GM21526 (cell line): ENCODE measurements at regions not wholly inside any gene's neighbourhood (a gene's known extent, or its start where the extent isn't known, plus 50 kb on each side); places are given as distances from the start of the nearest gene placed in this dataset.
"Not testable (repeated sequence)": the region's sequence is repeated elsewhere in the genome, so short reads cannot be mapped to it uniquely, and the experiment has no call there.

Experiments
- ATAC-seq: cut with Tn5 transposase; IDR thresholded peaks from one replicate; pipeline ENCODE4 v1.9.1; 2021; ENCODE audit warnings: moderate library complexity; ENCODE audit not compliant: unreplicated experiment, low FRiP score

DNA sequence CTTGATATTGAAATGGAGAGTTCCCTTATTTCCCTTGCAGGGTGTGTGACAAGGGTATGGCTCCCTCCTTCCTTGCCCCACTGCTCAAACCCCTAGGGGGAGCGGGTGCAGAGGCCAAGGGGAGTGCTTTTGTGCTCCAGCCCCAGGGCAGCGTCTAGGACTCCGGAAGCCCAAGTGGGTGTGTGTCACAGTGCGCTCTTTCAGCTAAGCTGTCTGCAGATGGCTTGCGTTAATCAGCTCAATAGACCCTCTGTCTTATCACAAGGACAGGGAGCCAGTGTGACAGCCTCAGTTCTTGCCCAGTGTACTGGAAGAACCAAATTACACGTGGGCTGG is 523.6 kb upstream of the LMCD1 start:
- no peak for ATAC-seq

GRCh38 chr3:7982126-7982525 is 519.5 kb upstream of the LMCD1 start:
- ATAC-seq: no peak

GRCh38 chr3:7999384-7999783 is 502.2 kb upstream of the LMCD1 start:
- no peak for ATAC-seq

DNA sequence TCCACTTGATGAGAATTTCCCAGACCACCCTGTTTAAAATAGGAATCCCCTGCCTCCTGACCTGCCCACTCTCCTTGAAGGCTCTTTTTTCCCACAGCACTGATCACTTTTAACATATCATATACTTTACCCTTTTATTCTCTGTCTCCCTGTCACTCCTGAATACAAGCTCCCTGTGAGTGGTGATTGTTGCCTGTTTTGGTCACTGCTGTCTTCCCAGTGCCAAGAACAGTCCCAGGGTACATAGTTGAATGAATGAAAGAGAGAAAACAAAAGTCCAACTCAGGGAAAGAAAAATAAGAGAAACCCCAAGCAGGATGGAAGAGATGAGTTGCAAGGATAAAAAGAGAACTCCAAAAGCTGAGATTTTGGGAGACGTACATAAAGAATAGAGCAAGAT is 500.3 kb upstream of the LMCD1 start:
- no peak for ATAC-seq

- no peak for ATAC-seq
These were observed 499.9 kb upstream of the LMCD1 start for GRCh38 chr3:8001712-8002111.

- ATAC-seq: no peak
These were observed 489.7 kb upstream of the LMCD1 start for GRCh38 chr3:8011902-8012301.

GRCh38 chr3:8020047-8020841 is 481.4 kb upstream of the LMCD1 start:
- ATAC-seq: no peak

DNA sequence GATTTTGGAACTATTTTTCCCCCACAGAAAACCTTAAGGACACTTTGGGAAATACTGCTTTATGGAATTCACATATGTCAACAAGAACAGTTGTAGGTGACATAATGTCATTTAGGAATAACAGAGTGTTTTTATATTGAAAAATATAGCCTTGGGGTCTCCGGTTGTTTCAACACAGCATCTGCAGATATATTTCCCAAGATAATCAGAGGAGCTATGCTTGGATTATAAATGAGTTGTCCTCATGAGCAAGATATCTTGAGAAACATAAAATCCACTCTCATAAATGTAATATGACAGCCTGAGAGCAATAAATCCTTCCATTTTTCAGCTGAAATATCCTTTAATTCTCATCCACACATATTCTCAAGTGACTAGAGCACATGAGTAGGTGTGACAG is 473.7 kb upstream of the LMCD1 start:
- ATAC-seq: no peak

DNA sequence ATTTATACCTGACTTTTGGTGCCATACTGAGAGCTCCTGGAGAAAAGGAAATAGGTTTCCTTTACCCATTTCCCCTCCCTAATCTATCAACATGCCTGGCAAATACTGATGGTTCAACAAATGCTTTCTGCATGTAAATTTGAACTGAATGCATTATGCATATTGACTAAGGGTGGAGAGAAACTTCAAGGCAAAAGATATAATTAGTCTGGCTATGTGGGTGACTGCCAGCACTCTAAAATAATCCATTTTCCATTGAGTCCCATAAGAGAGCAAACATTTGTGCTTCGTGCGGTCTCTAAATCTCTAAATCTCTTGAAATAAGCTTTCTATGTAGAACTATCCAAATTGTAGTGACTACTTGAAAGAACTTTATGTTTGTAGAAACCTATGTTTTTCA is 451.3 kb upstream of the LMCD1 start:
- no peak for ATAC-seq

GRCh38 chr3:8052659-8053058 is 449.0 kb upstream of the LMCD1 start:
- ATAC-seq: no peak

GRCh38 chr3:8068135-8068534 is 433.5 kb upstream of the LMCD1 start:
- not testable (repeated sequence) for ATAC-seq

GRCh38 chr3:8069471-8069870 is 432.2 kb upstream of the LMCD1 start:
- ATAC-seq: no peak

GRCh38 chr3:8070011-8070410 is 431.6 kb upstream of the LMCD1 start:
- no peak for ATAC-seq

DNA sequence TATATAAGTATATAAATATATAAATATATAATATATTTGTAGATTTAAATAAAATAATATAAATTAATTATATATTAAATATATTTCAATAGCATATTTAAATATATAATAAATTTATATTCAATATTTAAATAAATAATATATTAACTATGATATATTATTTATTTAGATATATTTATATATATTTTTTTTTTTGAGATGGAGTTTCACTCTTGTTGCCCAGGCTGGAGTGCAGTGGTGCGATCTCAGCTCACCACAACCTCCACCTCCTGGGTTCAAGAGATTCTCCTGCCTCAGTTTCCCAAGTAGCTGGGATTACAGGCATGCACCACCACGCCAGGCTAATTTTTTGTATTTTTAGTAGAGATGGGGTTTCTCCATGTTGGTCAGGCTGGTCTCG is 426.9 kb upstream of the LMCD1 start:
- ATAC-seq: not testable (repeated sequence)

DNA sequence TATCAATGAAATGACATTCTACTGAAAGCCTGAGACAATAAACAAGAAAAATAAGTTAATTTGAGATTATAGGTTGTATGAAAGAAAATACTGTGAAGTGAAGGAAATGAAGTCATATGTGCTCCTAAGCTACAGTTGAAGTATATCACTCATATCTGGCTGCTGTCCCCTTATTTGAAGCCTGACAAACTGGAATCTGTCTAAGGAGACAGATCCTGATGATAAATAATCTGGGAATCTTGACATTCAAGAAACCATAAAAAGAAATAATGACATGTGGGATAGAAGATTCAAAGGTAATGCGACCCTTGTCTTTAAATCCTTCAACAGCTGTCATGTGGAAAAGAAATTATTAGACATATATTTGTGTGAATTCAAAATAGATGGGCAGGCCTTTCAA is 424.5 kb upstream of the LMCD1 start:
- no peak for ATAC-seq

GRCh38 chr3:8080464-8080863 is 421.2 kb upstream of the LMCD1 start:
- ATAC-seq: no peak

DNA sequence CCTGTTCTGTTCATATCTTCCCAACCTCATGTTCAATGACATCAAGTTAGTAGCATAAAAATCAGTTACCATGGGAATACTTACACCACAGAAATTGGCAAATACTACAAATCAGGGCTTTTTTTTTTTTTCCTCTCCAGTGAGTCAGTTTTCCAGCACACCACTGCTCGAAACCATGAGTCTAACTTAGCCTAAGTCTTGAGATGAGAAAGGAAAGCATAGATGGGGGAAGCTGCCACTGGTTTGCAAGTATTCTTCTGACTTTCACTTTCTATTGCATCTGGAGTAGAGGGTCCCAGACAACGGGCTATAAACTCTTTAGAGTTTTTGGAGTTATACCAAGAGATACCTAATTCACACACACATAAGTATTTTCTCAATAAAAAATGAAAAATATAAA is 416.1 kb upstream of the LMCD1 start:
- no peak for ATAC-seq

DNA sequence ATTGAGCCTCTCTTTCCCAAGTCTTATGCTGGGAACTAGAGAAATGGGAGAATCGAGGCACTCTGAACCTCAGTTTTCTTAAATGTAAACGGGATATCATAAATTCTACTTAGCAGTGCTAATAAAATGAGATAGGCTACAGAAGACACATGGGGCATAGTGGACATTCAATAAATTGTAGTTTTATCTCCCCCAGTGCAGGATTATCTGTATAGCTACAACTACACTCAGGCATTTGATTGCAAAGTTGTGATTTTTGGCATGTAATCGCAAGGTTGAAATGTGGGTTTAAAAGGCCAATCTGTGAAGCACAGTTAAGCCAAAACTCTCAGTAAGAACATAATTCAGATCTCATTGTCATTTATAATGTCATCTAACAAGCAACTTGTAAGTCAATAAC is 413.7 kb upstream of the LMCD1 start:
- no peak for ATAC-seq

DNA sequence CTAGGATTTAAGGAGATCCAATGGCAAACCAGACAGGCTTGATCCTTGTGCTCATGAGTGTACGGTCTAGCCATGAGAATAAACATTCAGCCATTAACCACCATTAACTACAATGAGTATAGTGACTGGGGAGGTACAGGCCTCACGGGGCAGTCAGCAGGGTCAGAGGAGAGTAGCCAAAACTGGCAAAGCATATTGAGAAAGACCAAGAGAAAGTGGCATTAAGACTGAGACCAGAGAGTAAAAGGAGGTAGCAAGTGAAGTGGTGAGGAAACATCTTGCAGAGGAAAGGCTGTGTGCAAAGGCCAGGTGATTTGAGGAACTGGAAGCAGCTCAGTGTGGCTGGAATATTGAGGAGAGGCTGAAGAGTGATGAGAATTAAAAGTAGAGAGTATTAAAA is 407.2 kb upstream of the LMCD1 start:
- no peak for ATAC-seq

- no peak for ATAC-seq
These were observed 405.9 kb upstream of the LMCD1 start for GRCh38 chr3:8095724-8096123.

DNA sequence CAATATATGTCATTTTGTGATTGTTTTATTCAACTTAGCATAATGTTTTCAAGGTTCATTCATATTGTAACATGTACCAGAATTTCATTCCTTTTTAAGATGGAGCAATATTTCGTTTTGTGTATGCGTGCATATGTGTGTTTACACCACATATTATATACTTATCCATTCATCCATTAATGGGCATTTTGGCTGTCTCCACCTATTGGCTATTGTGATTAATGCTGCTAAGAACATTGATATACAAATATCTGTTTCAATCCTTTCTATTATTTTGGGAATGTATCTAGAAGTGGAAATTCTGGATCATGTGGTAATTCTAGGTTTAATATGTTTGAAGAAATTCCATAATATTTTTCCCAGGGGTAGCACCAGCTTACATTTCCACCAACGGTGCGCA is 403.9 kb upstream of the LMCD1 start:
- ATAC-seq: no peak

DNA sequence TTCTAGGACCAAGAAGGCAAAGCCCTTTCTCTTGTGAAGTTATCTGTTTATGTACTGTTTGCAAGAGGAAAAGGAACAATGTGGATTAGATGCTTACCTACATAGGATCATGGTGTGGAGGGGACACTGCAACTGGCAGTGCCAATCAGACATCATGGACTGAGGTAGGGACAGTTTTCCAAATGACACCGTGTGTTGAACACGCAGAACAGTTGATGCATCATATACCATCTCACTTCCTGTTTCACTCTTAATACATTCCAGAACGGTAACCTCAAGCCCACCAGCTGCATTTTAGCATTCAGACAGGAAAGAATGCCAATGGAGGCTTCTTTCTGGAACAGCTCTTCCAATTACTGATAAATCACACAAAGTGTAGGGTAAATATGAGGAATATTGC is 397.7 kb upstream of the LMCD1 start:
- ATAC-seq: no peak

- no peak for ATAC-seq
These were observed 394.7 kb upstream of the LMCD1 start for GRCh38 chr3:8106921-8107320.
